ENCODE measurements at regions not wholly inside any gene's neighbourhood (a gene's known extent, or its start where the extent isn't known, plus 50 kb on each side); places are given as distances from the start of the nearest gene placed in this dataset.

DNA sequence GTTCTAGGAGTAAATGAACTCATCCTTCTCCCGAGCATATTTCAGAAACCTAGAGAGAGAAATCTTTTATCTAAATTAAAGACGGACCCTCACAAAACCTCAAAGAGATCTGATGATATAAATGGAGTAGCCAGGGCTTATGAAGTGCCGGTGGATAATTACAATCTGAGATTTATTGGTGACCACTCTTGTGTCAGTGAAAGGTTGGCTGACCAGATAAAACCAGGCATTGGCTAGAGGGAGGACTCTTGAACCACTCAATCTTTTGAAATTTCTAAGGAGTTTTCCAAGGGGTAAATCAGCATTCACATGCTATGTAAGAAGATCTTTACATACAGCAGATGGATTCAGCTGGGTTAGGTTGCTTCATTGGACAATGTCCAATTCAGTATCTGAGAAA is 227.3 kb upstream of the MMADHC start:
- Histone ChIP-seq H3K27ac (ENCODE audit: low read length) (no peak overlapping the region), H3K79me2 (ENCODE audit: low read length) (no peaks in the 10 kb centered on the region), H3K36me3 (replicated peaks; ENCODE audit: low read depth, low read length) (no peaks in the 10 kb centered on the region), H3K9ac (ENCODE audit: low read length) (no peak overlapping the region), H4K20me1 (ENCODE audit: insufficient read depth, low read length) (no peaks in the 10 kb centered on the region), H3K27me3 (ENCODE audit: low read depth, low read length) (no peaks in the 10 kb centered on the region), H3K4me2 (ENCODE audit: low read length) (no peak overlapping the region), H3K4me1 (ENCODE audit: low read length) (no peaks in the 10 kb centered on the region), H3K9me3 (ENCODE audit: insufficient read depth, low read length) (no peaks in the 10 kb centered on the region), H3K4me3 (ENCODE audit: low read length) (no peak overlapping the region), H2AFZ (ENCODE audit: low read depth, low read length) (no peak overlapping the region)
- TF ChIP-seq, protein P1, sequence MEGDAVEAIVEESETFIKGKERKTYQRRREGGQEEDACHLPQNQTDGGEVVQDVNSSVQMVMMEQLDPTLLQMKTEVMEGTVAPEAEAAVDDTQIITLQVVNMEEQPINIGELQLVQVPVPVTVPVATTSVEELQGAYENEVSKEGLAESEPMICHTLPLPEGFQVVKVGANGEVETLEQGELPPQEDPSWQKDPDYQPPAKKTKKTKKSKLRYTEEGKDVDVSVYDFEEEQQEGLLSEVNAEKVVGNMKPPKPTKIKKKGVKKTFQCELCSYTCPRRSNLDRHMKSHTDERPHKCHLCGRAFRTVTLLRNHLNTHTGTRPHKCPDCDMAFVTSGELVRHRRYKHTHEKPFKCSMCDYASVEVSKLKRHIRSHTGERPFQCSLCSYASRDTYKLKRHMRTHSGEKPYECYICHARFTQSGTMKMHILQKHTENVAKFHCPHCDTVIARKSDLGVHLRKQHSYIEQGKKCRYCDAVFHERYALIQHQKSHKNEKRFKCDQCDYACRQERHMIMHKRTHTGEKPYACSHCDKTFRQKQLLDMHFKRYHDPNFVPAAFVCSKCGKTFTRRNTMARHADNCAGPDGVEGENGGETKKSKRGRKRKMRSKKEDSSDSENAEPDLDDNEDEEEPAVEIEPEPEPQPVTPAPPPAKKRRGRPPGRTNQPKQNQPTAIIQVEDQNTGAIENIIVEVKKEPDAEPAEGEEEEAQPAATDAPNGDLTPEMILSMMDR (IDR thresholded peaks at IDR 0.05; ENCODE audit: low read depth, low read length): no peak
- TF ChIP-seq EZH2phosphoT487 (IDR thresholded peaks at IDR 0.05; ENCODE audit: low read depth): no peak

DNA sequence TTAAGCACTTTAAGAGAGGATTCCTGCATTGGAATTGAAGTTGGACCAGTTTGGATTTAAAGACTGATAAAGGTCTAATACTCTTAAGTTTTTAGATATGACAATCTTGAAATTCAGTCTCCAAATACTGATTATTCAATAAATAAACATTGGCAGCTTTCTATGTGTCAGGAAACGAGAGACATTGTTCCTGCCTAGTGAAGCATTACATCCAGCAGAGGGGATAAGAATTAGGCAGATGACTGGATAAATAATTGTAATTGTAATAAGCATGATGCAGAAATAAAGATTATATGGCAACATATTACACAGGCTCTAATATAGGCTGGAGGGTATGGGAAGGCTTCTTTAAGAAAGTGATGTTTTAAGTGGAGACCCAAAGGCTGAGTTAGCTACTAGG is 226.5 kb upstream of the MMADHC start:
- Histone ChIP-seq H3K4me1 (ENCODE audit: low read length) (peaks cover 2% of the 10 kb centered on the region), H2AFZ (ENCODE audit: low read depth, low read length) (no peak overlapping the region), H4K20me1 (ENCODE audit: insufficient read depth, low read length) (no peaks in the 10 kb centered on the region), H3K9ac (ENCODE audit: low read length) (no peak overlapping the region), H3K27me3 (ENCODE audit: low read depth, low read length) (no peaks in the 10 kb centered on the region), H3K27ac (ENCODE audit: low read length) (no peak overlapping the region), H3K4me3 (ENCODE audit: low read length) (no peak overlapping the region), H3K36me3 (replicated peaks; ENCODE audit: low read depth, low read length) (no peaks in the 10 kb centered on the region), H3K4me2 (ENCODE audit: low read length) (no peak overlapping the region), H3K9me3 (ENCODE audit: insufficient read depth, low read length) (no peaks in the 10 kb centered on the region), H3K79me2 (ENCODE audit: low read length) (no peaks in the 10 kb centered on the region)
- TF ChIP-seq, protein P1 (IDR thresholded peaks at IDR 0.05; ENCODE audit: low read depth, low read length): no peak
- TF ChIP-seq EZH2phosphoT487 (IDR thresholded peaks at IDR 0.05; ENCODE audit: low read depth): no peak

DNA sequence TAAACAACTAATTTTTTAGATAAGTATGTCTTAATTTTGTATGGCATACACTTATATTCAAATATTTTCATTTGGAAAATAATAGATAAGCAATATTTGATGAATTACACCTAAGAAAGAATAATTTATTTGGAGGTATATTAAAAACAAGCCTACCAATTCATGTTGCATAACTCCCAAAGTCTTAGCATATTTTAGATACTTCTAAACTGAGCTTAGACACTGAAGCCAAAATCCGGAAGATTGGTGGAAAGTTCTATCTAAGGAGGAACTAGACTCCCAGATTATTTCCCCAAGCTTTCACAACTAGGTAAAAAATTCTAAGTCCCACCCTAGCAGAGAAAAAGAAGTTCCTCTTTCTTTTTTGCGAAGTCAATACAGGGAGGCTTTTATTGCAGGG is 221.0 kb upstream of the MMADHC start:
- peaks cover 16% of the 10 kb centered on the region for H3K4me1 ChIP-seq (ENCODE audit: low read length)
- no peaks in the 10 kb centered on the region for H4K20me1 ChIP-seq (ENCODE audit: insufficient read depth, low read length)
- no peaks in the 10 kb centered on the region for H3K27me3 ChIP-seq (ENCODE audit: low read depth, low read length)
- no peaks in the 10 kb centered on the region for H3K36me3 ChIP-seq (replicated peaks; ENCODE audit: low read depth, low read length)
- H3K9ac ChIP-seq (ENCODE audit: low read length): no peak overlapping the region
- TF ChIP-seq, protein P1 (IDR thresholded peaks at IDR 0.05; ENCODE audit: low read depth, low read length): no peak
- no peak for TF ChIP-seq EZH2phosphoT487 (IDR thresholded peaks at IDR 0.05; ENCODE audit: low read depth)
- no peaks in the 10 kb centered on the region for H3K79me2 ChIP-seq (ENCODE audit: low read length)
- no peak overlapping the region for H3K4me3 ChIP-seq (ENCODE audit: low read length)
- H2AFZ ChIP-seq (ENCODE audit: low read depth, low read length): no peak overlapping the region
- no peaks in the 10 kb centered on the region; the same call in 1 of the 2 replicates for H3K9me3 ChIP-seq (ENCODE audit: insufficient read depth, low read length)
- H3K4me2 ChIP-seq (ENCODE audit: low read length): peak overlapping the region; percentile 47
- H3K27ac ChIP-seq (ENCODE audit: low read length): no peak overlapping the region

DNA sequence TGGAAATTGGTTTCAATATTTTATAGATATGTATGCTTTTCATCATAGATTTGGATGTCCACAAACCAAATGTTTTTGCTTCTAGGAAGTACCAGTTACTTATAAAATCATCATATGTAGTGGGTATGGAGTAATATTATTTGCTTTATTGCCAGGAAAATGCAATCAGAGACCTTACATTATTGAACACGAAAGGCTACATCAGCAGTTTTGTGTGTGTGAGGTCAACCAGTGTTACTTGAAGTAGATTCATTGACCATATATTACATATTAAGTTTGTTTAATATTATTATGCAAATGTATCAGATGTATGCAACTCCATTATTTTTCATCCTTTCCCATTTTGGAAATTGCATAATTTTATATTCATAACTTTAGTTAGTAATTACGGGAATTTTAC is 219.1 kb upstream of the MMADHC start:
- no peak overlapping the region for H3K27ac ChIP-seq (ENCODE audit: low read length)
- H2AFZ ChIP-seq (ENCODE audit: low read depth, low read length): no peak overlapping the region
- H4K20me1 ChIP-seq (ENCODE audit: insufficient read depth, low read length): no peaks in the 10 kb centered on the region
- no peak overlapping the region for H3K4me2 ChIP-seq (ENCODE audit: low read length)
- no peak overlapping the region for H3K9ac ChIP-seq (ENCODE audit: low read length)
- H3K4me3 ChIP-seq (ENCODE audit: low read length): no peak overlapping the region
- H3K4me1 ChIP-seq (ENCODE audit: low read length): peaks cover 16% of the 10 kb centered on the region
- H3K36me3 ChIP-seq (replicated peaks; ENCODE audit: low read depth, low read length): no peaks in the 10 kb centered on the region
- H3K27me3 ChIP-seq (ENCODE audit: low read depth, low read length): no peaks in the 10 kb centered on the region
- TF ChIP-seq, protein P1 (IDR thresholded peaks at IDR 0.05; ENCODE audit: low read depth, low read length): no peak
- no peak for TF ChIP-seq EZH2phosphoT487 (IDR thresholded peaks at IDR 0.05; ENCODE audit: low read depth)
- no peaks in the 10 kb centered on the region; the same call in 1 of the 2 replicates for H3K9me3 ChIP-seq (ENCODE audit: insufficient read depth, low read length)
- no peaks in the 10 kb centered on the region for H3K79me2 ChIP-seq (ENCODE audit: low read length)
